ENCODE measurements at regions not wholly inside any gene's neighbourhood (a gene's known extent, or its start where the extent isn't known, plus 50 kb on each side); places are given as distances from the start of the nearest gene placed in this dataset.
"Not testable (repeated sequence)": the region's sequence is repeated elsewhere in the genome, so short reads cannot be mapped to it uniquely, and the experiment has no call there.

GRCh38 chr9:42323084-42323809 lies 139.8 kb downstream of the SPATA31A6 start:
- in situ Hi-C loops (cut with HindIII; ENCODE audit: low sequenced_read_pairs); DNase-seq (ENCODE audit: low spot score): not testable (repeated sequence)

- in situ Hi-C loops (cut with HindIII; ENCODE audit: low sequenced_read_pairs); DNase-seq (ENCODE audit: low spot score): not testable (repeated sequence)
Measured at GRCh38 chr9:42325142-42325541, 141.7 kb downstream of the SPATA31A6 start.

- DNase-seq (ENCODE audit: low spot score); in situ Hi-C loops (cut with HindIII; ENCODE audit: low sequenced_read_pairs): not testable (repeated sequence)
Measured at GRCh38 chr9:42325561-42325960, 142.1 kb downstream of the SPATA31A6 start.

- DNase-seq (ENCODE audit: low spot score); in situ Hi-C loops (cut with HindIII; ENCODE audit: low sequenced_read_pairs): not testable (repeated sequence)
Measured at GRCh38 chr9:42326482-42326881, 143.0 kb downstream of the SPATA31A6 start.

- DNase-seq (ENCODE audit: low spot score); in situ Hi-C loops (cut with HindIII; ENCODE audit: low sequenced_read_pairs): not testable (repeated sequence)
Measured at GRCh38 chr9:42335342-42335741, 151.9 kb downstream of the SPATA31A6 start.

- DNase-seq (ENCODE audit: low spot score); in situ Hi-C loops (cut with HindIII; ENCODE audit: low sequenced_read_pairs): not testable (repeated sequence)
Measured at GRCh38 chr9:42335984-42336657, 152.7 kb downstream of the SPATA31A6 start.

GRCh38 chr9:42338275-42338674 lies 154.8 kb downstream of the SPATA31A6 start:
- DNase-seq (ENCODE audit: low spot score); in situ Hi-C loops (cut with HindIII; ENCODE audit: low sequenced_read_pairs): not testable (repeated sequence)

- in situ Hi-C loops (cut with HindIII; ENCODE audit: low sequenced_read_pairs); DNase-seq (ENCODE audit: low spot score): not testable (repeated sequence)
Measured at GRCh38 chr9:42339671-42340434, 156.4 kb downstream of the SPATA31A6 start.

- in situ Hi-C loops (cut with HindIII; ENCODE audit: low sequenced_read_pairs); DNase-seq (ENCODE audit: low spot score): not testable (repeated sequence)
Measured at GRCh38 chr9:42340435-42340723, 156.9 kb downstream of the SPATA31A6 start.

GRCh38 chr9:42341860-42342259 lies 158.4 kb downstream of the SPATA31A6 start:
- in situ Hi-C loops (cut with HindIII; ENCODE audit: low sequenced_read_pairs); DNase-seq (ENCODE audit: low spot score): not testable (repeated sequence)

GRCh38 chr9:42342297-42342696 lies 158.8 kb downstream of the SPATA31A6 start:
- in situ Hi-C loops (cut with HindIII; ENCODE audit: low sequenced_read_pairs); DNase-seq (ENCODE audit: low spot score): not testable (repeated sequence)

GRCh38 chr9:42344508-42344907 lies 161.0 kb downstream of the SPATA31A6 start:
- DNase-seq (ENCODE audit: low spot score); in situ Hi-C loops (cut with HindIII; ENCODE audit: low sequenced_read_pairs): not testable (repeated sequence)

GRCh38 chr9:42346916-42347315 lies 163.5 kb downstream of the SPATA31A6 start:
- in situ Hi-C loops (cut with HindIII; ENCODE audit: low sequenced_read_pairs); DNase-seq (ENCODE audit: low spot score): not testable (repeated sequence)

- DNase-seq (ENCODE audit: low spot score); in situ Hi-C loops (cut with HindIII; ENCODE audit: low sequenced_read_pairs): not testable (repeated sequence)
Measured at GRCh38 chr9:42349181-42349580, 165.7 kb downstream of the SPATA31A6 start.

- in situ Hi-C loops (cut with HindIII; ENCODE audit: low sequenced_read_pairs); DNase-seq (ENCODE audit: low spot score): not testable (repeated sequence)
Measured at GRCh38 chr9:42350412-42350811, 167.0 kb downstream of the SPATA31A6 start.

GRCh38 chr9:42357604-42358373 lies 174.3 kb downstream of the SPATA31A6 start:
- in situ Hi-C loops (cut with HindIII; ENCODE audit: low sequenced_read_pairs); DNase-seq (ENCODE audit: low spot score): not testable (repeated sequence)

- in situ Hi-C loops (cut with HindIII; ENCODE audit: low sequenced_read_pairs); DNase-seq (ENCODE audit: low spot score): not testable (repeated sequence)
Measured at GRCh38 chr9:42358626-42359247, 175.3 kb downstream of the SPATA31A6 start.

- in situ Hi-C loops (cut with HindIII; ENCODE audit: low sequenced_read_pairs); DNase-seq (ENCODE audit: low spot score): not testable (repeated sequence)
Measured at GRCh38 chr9:42364410-42365243, 181.2 kb downstream of the SPATA31A6 start.
